ENCODE measurements at regions not wholly inside any gene's neighbourhood (a gene's known extent, or its start where the extent isn't known, plus 50 kb on each side); places are given as distances from the start of the nearest gene placed in this dataset.

GRCh38 chr1:199264283-199264682 is 625.4 kb downstream of the PTPRC start:
- Mint-ChIP-seq H3K36me3 (ENCODE audit: insufficient read depth) (no peaks in the 10 kb centered on the region), H3K27me3 (ENCODE audit: low read depth) (peaks cover 7% of the 10 kb centered on the region), H3K4me1 (ENCODE audit: low read depth) (no peaks in the 10 kb centered on the region), H3K9me3 (no peaks in the 10 kb centered on the region), H3K4me3 (no peak overlapping the region)
- ATAC-seq (peak in 1 of 2 donors; percentile 18), DNase-seq (no peak)

GRCh38 chr1:199264911-199265310 is 626.1 kb downstream of the PTPRC start:
- ATAC-seq (no peak), DNase-seq (no peak)
- Mint-ChIP-seq H3K36me3 (ENCODE audit: insufficient read depth) (no peaks in the 10 kb centered on the region), H3K9me3 (no peaks in the 10 kb centered on the region), H3K4me3 (no peak overlapping the region), H3K4me1 (ENCODE audit: low read depth) (no peaks in the 10 kb centered on the region), H3K27me3 (ENCODE audit: low read depth) (peaks cover 7% of the 10 kb centered on the region)

GRCh38 chr1:199265319-199265718 is 626.5 kb downstream of the PTPRC start:
- Mint-ChIP-seq H3K36me3 (ENCODE audit: insufficient read depth) (no peaks in the 10 kb centered on the region), H3K4me3 (no peak overlapping the region), H3K27me3 (ENCODE audit: low read depth) (peaks cover 7% of the 10 kb centered on the region), H3K9me3 (no peaks in the 10 kb centered on the region), H3K4me1 (ENCODE audit: low read depth) (no peaks in the 10 kb centered on the region)
- ATAC-seq (no peak), DNase-seq (no peak)

- Mint-ChIP-seq H3K9me3 (no peaks in the 10 kb centered on the region), H3K4me1 (ENCODE audit: low read depth) (peaks cover 6% of the 10 kb centered on the region), H3K36me3 (ENCODE audit: insufficient read depth) (no peaks in the 10 kb centered on the region), H3K27me3 (ENCODE audit: low read depth) (peaks cover 2% of the 10 kb centered on the region), H3K4me3 (no peak overlapping the region)
- ATAC-seq (no peak), DNase-seq (no peak)
Measured at GRCh38 chr1:199269241-199269640, 630.4 kb downstream of the PTPRC start.

DNA sequence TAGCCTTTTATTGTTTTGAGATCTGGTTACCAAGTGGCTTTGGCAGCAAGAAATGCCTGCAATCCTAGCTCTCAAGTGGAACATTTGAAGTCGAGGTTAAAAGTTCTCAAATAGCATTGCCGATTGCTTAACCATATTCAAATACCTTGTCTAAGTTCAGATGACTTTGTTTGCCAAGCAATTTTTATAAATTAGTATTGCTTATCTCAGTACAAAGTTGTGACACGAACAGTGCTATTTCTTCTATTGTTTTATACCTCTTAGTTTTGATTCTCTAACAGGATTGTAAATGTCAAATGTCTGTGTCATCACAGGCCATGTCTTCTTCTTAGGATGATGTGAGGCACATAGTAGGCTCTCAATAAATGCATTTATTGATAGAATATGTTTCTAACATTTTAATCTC is 633.3 kb downstream of the PTPRC start:
- Mint-ChIP-seq H3K27me3 (ENCODE audit: low read depth) (peaks cover 2% of the 10 kb centered on the region), H3K4me3 (no peak overlapping the region), H3K36me3 (ENCODE audit: insufficient read depth) (no peaks in the 10 kb centered on the region), H3K9me3 (no peaks in the 10 kb centered on the region), H3K4me1 (ENCODE audit: low read depth) (peaks cover 6% of the 10 kb centered on the region)
- DNase-seq, result no peak
- ATAC-seq, result no peak

GRCh38 chr1:199272628-199273086 is 633.8 kb downstream of the PTPRC start:
- H3K4me1 Mint-ChIP-seq (ENCODE audit: low read depth), result peaks cover 6% of the 10 kb centered on the region
- ATAC-seq (peak in 1 of 2 donors; percentile 59), DNase-seq (no peak)
- no peaks in the 10 kb centered on the region for H3K9me3 Mint-ChIP-seq
- no peaks in the 10 kb centered on the region for H3K36me3 Mint-ChIP-seq (ENCODE audit: insufficient read depth)
- no peak overlapping the region for H3K4me3 Mint-ChIP-seq
- H3K27me3 Mint-ChIP-seq (ENCODE audit: low read depth), result peaks cover 2% of the 10 kb centered on the region

DNA sequence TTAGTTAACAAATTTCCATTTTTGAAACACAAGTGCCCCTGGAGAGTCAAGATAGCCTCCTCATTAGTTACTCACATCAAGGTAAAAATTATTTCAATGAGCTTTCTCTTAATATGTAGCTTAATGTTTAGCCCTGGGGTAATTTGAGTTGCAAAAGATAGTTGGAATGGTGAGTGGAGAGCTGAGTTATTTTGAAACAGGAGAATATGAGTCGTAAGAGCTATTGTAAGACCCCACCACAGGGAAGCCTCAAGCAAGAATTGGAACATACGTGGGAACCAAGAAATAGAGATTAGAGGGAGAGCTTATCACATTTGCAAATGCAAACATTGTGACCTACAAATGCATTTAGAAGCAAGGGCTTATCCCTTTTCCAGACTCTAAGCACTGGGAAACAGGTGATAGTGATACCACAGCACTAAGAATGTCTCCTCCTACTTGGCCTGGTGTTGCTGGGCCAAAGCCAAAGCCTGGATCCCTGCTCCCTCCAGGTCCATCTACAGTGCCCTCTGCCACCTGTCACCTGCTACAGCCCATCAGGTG is 635.1 kb downstream of the PTPRC start:
- no peaks in the 10 kb centered on the region for H3K36me3 Mint-ChIP-seq (ENCODE audit: insufficient read depth)
- H3K9me3 Mint-ChIP-seq, result no peaks in the 10 kb centered on the region
- no peak for DNase-seq
- peak in 1 of 2 donors; percentile 62 for ATAC-seq
- peaks cover 6% of the 10 kb centered on the region for H3K4me1 Mint-ChIP-seq (ENCODE audit: low read depth)
- no peaks in the 10 kb centered on the region for H3K27me3 Mint-ChIP-seq (ENCODE audit: low read depth)
- H3K4me3 Mint-ChIP-seq, result no peak overlapping the region

- H3K27me3 Mint-ChIP-seq (ENCODE audit: low read depth), result no peaks in the 10 kb centered on the region
- DNase-seq, result no peak
- no peaks in the 10 kb centered on the region for H3K36me3 Mint-ChIP-seq (ENCODE audit: insufficient read depth)
- peaks cover 5% of the 10 kb centered on the region for H3K4me1 Mint-ChIP-seq (ENCODE audit: low read depth)
- no peak overlapping the region for H3K4me3 Mint-ChIP-seq
- ATAC-seq, result no peak
- H3K9me3 Mint-ChIP-seq, result no peaks in the 10 kb centered on the region
Measured at GRCh38 chr1:199279067-199279466, 640.2 kb downstream of the PTPRC start.

DNA sequence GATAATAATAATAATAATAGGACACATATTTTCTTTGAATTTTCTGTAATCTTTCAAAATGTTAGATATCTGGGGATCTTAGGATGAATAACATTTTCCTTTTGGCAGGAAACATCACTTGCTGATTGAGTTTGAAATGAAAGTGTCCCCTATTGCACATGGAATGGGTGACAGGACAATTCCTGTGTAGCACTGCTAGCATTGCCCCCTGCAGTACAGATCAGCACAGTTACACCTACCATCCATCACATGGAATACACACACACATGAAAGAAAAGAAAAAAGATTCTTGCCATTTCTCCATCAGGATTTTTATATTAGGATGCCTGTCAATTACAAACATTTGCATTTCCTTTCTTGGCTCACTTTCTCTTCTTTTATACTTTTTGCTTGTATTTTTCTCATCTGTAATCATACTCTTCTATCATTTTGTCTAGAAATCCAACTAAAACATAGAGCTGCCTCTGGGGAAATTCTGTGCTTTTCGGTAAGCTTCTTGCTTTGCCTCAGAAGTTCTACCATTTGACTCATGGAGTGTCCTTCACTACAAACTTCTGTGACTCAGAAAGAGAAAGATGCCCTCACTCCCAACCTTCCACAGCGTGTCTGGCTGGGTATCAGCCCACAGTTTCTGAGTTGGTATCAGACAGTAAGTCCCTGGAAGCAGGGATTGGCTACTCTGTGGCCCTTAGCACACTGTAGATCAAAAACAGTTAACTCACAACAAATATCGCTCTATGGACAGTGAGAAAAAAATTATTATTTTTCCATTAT is 641.2 kb downstream of the PTPRC start:
- no peak for DNase-seq
- Mint-ChIP-seq H3K27me3 (ENCODE audit: low read depth) (no peaks in the 10 kb centered on the region), H3K4me1 (ENCODE audit: low read depth) (peaks cover 5% of the 10 kb centered on the region), H3K9me3 (no peaks in the 10 kb centered on the region), H3K4me3 (no peak overlapping the region), H3K36me3 (ENCODE audit: insufficient read depth) (no peaks in the 10 kb centered on the region)
- ATAC-seq, result peak; percentile 48 to 55

DNA sequence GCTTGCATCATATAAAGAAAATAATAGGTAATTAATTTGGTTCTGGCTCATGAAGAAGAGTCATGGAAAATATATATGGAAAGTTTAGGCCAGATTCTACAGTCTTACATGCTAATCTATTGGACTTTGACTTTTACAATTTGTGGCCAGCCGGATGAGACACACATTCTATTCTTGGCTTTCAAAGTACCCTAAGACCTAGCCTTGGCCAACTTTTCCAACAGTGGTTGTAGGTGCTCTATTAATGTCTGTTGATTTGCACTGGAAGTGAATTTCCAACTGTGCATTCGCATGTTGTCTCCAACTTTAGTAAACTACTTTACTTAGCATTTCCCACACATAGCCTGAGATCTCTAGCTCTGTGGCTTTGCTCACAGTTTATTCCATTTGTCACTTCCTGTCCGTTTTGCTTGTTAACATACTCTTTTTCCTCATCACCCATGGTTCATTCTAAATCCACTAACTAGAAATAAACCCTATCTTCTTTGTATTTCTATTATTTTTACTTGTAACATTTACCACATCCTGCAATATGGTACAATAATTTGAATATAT is 644.0 kb downstream of the PTPRC start:
- Mint-ChIP-seq H3K36me3 (ENCODE audit: insufficient read depth) (no peaks in the 10 kb centered on the region), H3K4me3 (no peak overlapping the region), H3K9me3 (no peaks in the 10 kb centered on the region), H3K27me3 (ENCODE audit: low read depth) (peaks cover 5% of the 10 kb centered on the region), H3K4me1 (ENCODE audit: low read depth) (peaks cover 5% of the 10 kb centered on the region)
- DNase-seq (no peak), ATAC-seq (no peak)

- DNase-seq (no peak), ATAC-seq (no peak)
- no peaks in the 10 kb centered on the region for H3K9me3 Mint-ChIP-seq
- H3K4me3 Mint-ChIP-seq, result no peak overlapping the region
- no peaks in the 10 kb centered on the region for H3K36me3 Mint-ChIP-seq (ENCODE audit: insufficient read depth)
- peaks cover 5% of the 10 kb centered on the region for H3K27me3 Mint-ChIP-seq (ENCODE audit: low read depth)
- H3K4me1 Mint-ChIP-seq (ENCODE audit: low read depth), result peaks cover 5% of the 10 kb centered on the region
Measured at GRCh38 chr1:199283794-199284193, 645.0 kb downstream of the PTPRC start.

GRCh38 chr1:199287206-199287605 is 648.4 kb downstream of the PTPRC start:
- no peaks in the 10 kb centered on the region for H3K36me3 Mint-ChIP-seq (ENCODE audit: insufficient read depth)
- no peak overlapping the region for H3K4me3 Mint-ChIP-seq
- H3K9me3 Mint-ChIP-seq, result no peaks in the 10 kb centered on the region

DNA sequence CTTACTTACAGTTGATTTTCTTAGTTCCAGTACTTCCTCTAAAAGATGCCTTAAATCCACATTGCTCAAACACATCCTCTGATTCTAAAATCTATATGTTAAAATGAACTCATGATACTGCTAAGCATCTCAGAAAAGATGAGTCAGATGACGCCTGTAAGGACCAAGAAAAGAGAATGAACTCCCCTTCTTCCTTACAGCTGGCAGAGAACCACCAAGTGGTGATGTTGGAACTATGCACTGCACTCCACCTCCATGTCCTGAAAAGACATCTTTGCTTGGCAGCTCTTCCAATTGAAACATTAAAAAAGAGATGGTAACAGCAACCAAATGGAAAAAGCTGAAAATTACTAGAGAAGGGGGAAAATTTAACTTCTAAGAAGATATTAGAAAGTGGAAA is 648.8 kb downstream of the PTPRC start:
- peaks cover 4% of the 10 kb centered on the region for H3K4me1 Mint-ChIP-seq (ENCODE audit: low read depth)
- no peaks in the 10 kb centered on the region for H3K9me3 Mint-ChIP-seq
- H3K36me3 Mint-ChIP-seq (ENCODE audit: insufficient read depth), result no peaks in the 10 kb centered on the region
- H3K27me3 Mint-ChIP-seq (ENCODE audit: low read depth), result peaks cover 5% of the 10 kb centered on the region
- DNase-seq (no peak), ATAC-seq (peak in 1 of 2 donors; percentile 48)
- H3K4me3 Mint-ChIP-seq, result no peak overlapping the region

More at GRCh38 chr1:199287206-199287605, 648.4 kb downstream of the PTPRC start:
- Mint-ChIP-seq H3K27me3 (ENCODE audit: low read depth) (peaks cover 5% of the 10 kb centered on the region), H3K4me1 (ENCODE audit: low read depth) (peaks cover 5% of the 10 kb centered on the region)
- ATAC-seq, result no peak
- DNase-seq, result no peak

DNA sequence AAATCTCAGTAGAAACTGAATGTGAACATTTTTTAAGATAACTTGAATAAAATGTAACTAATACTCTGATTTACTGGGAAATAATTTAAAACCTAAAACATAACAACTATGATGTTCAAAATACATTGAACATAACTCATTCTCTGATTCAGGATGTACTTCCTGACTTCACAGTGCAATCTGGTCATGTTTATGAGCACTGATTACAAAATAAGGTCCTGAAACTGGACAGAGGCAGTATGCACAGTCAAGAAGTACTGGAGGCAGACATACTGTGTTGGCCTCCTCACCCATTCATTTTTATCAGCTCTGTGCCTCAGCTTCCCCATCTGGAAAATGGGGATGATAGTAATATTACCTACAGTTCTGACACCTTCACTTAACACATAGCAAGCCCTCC is 651.3 kb downstream of the PTPRC start:
- Mint-ChIP-seq H3K27me3 (ENCODE audit: low read depth) (peaks cover 6% of the 10 kb centered on the region), H3K9me3 (no peaks in the 10 kb centered on the region), H3K4me1 (ENCODE audit: low read depth) (no peaks in the 10 kb centered on the region), H3K36me3 (ENCODE audit: insufficient read depth) (no peaks in the 10 kb centered on the region), H3K4me3 (no peak overlapping the region)
- ATAC-seq (no peak), DNase-seq (no peak)
